GM19324 (cell line): ENCODE measurements at regions not wholly inside any gene's neighbourhood (a gene's known extent, or its start where the extent isn't known, plus 50 kb on each side); places are given as distances from the start of the nearest gene placed in this dataset.
"Not testable (repeated sequence)": the region's sequence is repeated elsewhere in the genome, so short reads cannot be mapped to it uniquely, and the experiment has no call there.

Experiments used
- ATAC-seq: cut with Tn5 transposase; IDR thresholded peaks from one replicate; pipeline ENCODE4 v1.9.1; 2021; ENCODE audit warnings: mild to moderate bottlenecking, moderate library complexity; ENCODE audit not compliant: unreplicated experiment, low FRiP score

- peak; percentile 79 for ATAC-seq
Measured at GRCh38 chr13:104984296-104984818, 1551.1 kb downstream of the EFNB2 start.

DNA sequence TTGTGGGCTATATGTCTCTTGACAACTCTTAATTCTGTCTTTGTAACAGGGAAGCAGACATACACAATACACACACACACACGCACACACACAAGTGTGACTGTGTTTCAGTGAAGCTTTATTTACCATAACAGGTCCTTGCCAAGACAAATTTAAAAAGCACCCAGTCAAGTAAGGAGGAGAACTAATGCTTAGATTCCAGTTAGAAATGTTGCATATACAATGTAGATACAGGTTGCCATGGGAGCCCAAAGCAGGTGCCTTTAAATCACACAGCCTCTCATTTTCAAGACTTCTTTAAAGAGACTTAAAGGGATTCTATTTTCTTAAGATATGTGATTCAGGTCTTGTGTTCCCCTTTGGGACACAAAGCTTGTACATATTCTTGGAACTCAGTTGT is 1551.9 kb downstream of the EFNB2 start:
- no peak for ATAC-seq

GRCh38 chr13:104980586-104980985 is 1554.9 kb downstream of the EFNB2 start:
- no peak for ATAC-seq

GRCh38 chr13:104979281-104980030 is 1556.0 kb downstream of the EFNB2 start:
- no peak for ATAC-seq

DNA sequence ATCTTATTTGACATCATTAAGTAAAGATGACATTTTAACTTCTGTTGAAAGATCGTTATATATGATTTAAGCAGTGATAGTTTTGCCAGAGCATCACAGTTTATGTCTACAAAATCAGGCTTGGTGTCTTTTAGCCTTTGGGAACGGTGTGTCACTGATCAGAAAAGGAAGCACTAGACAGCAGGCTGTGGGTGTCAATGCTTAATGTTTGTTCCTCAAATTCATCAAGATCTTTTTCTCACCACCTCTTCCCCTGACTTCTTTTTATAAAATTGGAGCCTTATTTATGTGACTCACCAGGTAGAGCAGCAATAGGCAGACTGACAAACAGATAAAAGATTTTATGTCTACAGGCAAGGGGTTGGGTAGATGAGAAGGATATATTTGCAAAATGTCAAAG is 1558.5 kb downstream of the EFNB2 start:
- no peak for ATAC-seq

DNA sequence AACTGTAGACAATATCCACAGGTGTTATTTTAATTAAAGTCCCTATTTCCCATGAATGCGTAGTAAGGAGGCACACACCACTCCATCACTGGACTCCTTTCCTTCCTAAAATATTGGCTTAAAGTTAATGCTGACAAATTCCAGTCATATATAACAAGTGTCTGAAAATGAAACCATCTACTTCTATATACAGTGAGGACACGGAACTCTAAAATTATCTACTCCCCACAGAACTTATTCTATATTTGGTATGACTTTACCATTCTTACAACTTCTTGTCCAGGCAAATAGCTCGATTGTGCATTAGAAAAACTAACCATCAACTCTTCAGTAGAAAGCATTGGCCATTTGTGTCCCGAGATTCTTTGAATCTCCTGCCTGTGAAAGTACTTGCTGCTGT is 1560.2 kb downstream of the EFNB2 start:
- ATAC-seq, result no peak

GRCh38 chr13:104968876-104969275 is 1566.6 kb downstream of the EFNB2 start:
- no peak for ATAC-seq

- no peak for ATAC-seq
Measured at GRCh38 chr13:104967836-104968630, 1567.4 kb downstream of the EFNB2 start.

DNA sequence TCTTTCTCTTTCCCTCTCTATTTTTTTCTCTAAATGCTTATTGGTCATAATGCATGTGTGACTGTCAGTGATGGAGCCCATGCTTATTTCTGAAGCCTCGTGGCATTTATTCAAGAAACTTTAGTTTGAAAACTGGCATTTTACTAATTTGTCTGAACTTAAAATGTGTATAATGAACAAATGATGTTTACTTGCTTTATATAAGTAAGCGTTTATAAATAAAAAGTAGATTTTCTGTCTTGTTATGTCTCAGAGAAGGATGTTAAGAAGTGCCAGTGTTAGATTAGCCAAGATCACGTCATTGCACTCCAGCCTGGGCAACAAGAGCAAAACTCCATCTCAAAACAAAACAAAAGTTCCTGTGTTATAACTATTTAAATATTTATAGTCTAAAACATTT is 1568.1 kb downstream of the EFNB2 start:
- ATAC-seq, result no peak

DNA sequence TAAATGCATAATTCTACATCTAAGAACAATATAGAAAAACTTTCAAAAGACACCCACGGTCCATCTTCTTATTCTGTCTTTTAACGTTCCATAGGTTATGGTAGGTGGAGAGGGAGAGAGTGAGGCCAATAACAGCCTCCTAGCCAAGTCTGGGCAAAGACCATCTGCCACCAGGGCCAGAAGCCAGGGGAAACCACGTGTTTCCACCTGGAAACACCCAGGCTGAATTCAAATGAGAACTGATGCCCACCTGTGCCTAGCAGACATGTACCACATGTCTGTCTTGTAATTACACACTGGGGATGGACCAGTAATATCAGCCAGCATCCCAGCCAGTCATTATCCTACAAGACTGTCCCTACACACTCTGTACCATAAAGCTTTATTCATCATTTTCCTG is 1573.1 kb downstream of the EFNB2 start:
- ATAC-seq, result no peak

DNA sequence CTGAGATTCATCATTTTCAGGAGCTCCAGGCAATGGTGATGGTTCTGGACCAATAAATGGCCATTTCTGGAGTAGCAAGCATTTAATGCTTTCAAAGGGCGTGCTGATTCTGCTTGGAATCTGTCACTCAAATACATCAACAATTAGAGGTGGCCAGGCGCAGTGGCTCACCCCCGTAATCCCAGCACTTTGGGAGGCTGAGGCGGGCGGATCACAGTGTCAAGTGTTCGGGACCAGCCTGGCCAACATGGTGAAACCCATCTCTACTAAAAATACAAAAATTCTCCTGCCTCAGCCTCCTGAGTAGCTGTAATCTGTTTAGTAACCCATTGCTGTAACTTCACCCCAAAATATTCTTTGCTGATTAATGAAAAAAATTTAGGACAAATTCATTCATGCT is 1574.2 kb downstream of the EFNB2 start:
- ATAC-seq, result no peak

GRCh38 chr13:104954210-104954609 is 1581.3 kb downstream of the EFNB2 start:
- no peak for ATAC-seq

- ATAC-seq, result no peak
Measured at GRCh38 chr13:104953588-104953987, 1581.9 kb downstream of the EFNB2 start.

GRCh38 chr13:104949840-104950740 is 1585.4 kb downstream of the EFNB2 start:
- ATAC-seq, result no peak

DNA sequence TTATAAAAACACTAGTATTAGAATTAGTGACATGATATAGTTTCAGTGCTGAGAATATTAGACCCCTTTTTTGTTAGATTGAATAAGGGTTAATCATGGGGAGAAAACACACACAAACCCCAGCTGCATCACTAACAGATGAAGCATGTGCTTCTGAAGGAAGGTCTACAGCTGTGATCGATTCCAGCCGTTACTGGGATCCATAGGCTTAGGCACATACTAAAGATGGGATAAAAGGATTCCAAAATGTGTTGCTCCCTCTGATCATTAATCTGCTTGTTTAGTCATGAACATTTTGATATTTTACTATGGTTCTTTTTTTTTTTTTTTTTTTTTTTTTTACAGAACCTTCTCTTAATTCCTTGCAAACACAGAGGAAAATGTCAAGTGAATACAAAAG is 1591.3 kb downstream of the EFNB2 start:
- ATAC-seq, result no peak

DNA sequence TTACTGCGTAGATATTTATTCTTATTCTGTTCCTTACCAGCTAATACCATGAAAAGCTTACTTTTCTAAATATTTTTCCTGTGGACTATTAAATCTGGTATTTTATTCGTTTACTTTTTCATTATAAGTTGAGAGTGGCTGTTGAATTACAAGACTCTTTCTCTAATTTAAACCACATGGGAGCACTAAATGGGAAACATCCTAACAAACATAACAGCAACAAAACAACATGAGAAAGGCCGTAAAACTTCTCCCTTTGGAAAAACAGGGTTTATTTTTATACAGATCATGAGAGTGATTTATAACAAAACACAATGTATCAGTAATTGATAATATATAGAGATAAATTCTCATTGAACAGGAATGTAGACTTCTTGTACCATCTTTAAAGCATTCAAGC is 1592.1 kb downstream of the EFNB2 start:
- ATAC-seq, result no peak

GRCh38 chr13:104937881-104938280 is 1597.6 kb downstream of the EFNB2 start:
- ATAC-seq, result no peak

GRCh38 chr13:104936304-104936703 is 1599.2 kb downstream of the EFNB2 start:
- ATAC-seq, result no peak

- not testable (repeated sequence) for ATAC-seq
Measured at GRCh38 chr13:104920513-104920912, 1614.9 kb downstream of the EFNB2 start.

GRCh38 chr13:104920091-104920490 is 1615.4 kb downstream of the EFNB2 start:
- ATAC-seq, result no peak
